Gastroesophageal sphincter (tissue), 4 donors: ENCODE measurements at regions not wholly inside any gene's neighbourhood (a gene's known extent, or its start where the extent isn't known, plus 50 kb on each side); places are given as distances from the start of the nearest gene placed in this dataset.

Source experiments
- ATAC-seq: fragments of 150-250 bp; one replicate; pipeline ENCODE4 v1.9.1; 2016; ENCODE audit warnings: mild to moderate bottlenecking, moderate library complexity
- H3K27ac ChIP-seq, 4 donors: fragments of 200-600 bp; sonication (generic) in 3 of 4; 1 replicate in 3 of 4; 2 replicates in 1 of 4; pipeline ENCODE4 v1.5.1; 2016 to 2019
- H3K27me3 ChIP-seq: fragments of 200-600 bp; sonication (generic); one replicate; pipeline ENCODE4 v1.5.1; 2019
- H3K36me3 ChIP-seq, 2 donors: fragments of 200-600 bp; sonication (generic); one replicate each; pipeline ENCODE4 v1.5.1; 2019; ENCODE audit warnings: control low read depth in 1 of 2
- H3K4me1 ChIP-seq, 3 donors: fragments of 200-600 bp; sonication (generic); 1 replicate in 2 of 3; 2 replicates in 1 of 3; pipeline ENCODE4 v1.5.1; 2016 to 2019; ENCODE audit warnings: control low read depth in 2 of 3
- H3K4me3 ChIP-seq, 2 donors: fragments of 200-600 bp; sonication (generic); one replicate each; pipeline ENCODE4 v1.5.1; 2019; ENCODE audit warnings: mild to moderate bottlenecking in 1 of 2, moderate library complexity in 1 of 2
- H3K9me3 ChIP-seq, 3 donors: fragments of 200-600 bp; sonication (generic); one replicate each; pipeline ENCODE4 v1.5.1; 2017 to 2019; ENCODE audit warnings: control low read depth in 2 of 3
- CTCF ChIP-seq, 4 experiments: fragments of 200-600 bp in 2 of 4; fragments of 450-650 bp in 2 of 4; sonication (generic) in 1 of 4; IDR thresholded peaks; one replicate each; pipeline ENCODE4 v1.5.1; 2017 to 2019; ENCODE audit warnings: antibody characterized with exemption in 4 of 4, mild to moderate bottlenecking in 2 of 4, moderate library complexity in 2 of 4
- EP300 ChIP-seq: sonication (generic); formaldehyde crosslinking; IDR thresholded peaks from one replicate; pipeline ENCODE4 v1.6.1; 2017; ENCODE audit warnings: antibody characterized with exemption, mild to moderate bottlenecking
- POLR2A ChIP-seq, 2 donors: fragments of 450-650 bp; IDR thresholded peaks; one replicate each; pipeline ENCODE4 v1.6.1; 2017; ENCODE audit warnings: antibody characterized with exemption in 2 of 2, mild to moderate bottlenecking in 2 of 2, moderate library complexity in 1 of 2
- POLR2AphosphoS5 ChIP-seq: sonication (generic); formaldehyde crosslinking; IDR thresholded peaks from one replicate; pipeline ENCODE4 v1.6.1; 2017; ENCODE audit warnings: antibody characterized with exemption
- WGBS, 2 donors: methylation state at CpG; one replicate each; pipeline ENCODE4 v1.1.5; 2018; ENCODE audit warnings: low coverage in 1 of 2; 5-methylcytosine and 5-hydroxymethylcytosine counted together

DNA sequence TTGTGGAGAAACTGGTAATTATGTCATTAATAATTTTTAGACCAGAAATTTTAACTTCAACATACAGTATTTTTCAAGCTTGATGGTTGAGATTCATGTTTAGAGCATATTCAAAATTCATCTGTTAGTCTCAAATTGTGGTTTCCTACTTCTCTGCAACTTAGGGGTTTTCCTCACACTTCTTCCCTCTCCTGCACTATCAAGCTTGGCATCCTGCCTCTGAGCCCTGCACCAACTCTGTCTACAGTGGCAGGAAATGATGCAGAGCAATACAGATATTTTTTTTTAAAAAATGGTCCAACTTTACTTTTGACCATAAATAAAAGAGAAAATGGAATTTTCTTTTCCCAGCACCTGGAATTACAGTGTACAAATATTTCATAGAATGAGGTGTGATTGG, 247.3 kb downstream of the NUP35 start:
- Histone ChIP-seq H3K36me3 (no peaks in the 10 kb centered on the region), H3K4me1 (no peaks in the 10 kb centered on the region), H3K9me3 (no peaks in the 10 kb centered on the region), H3K27me3 (no peaks in the 10 kb centered on the region), H3K27ac (no peak overlapping the region), H3K4me3 (no peak overlapping the region)
- TF ChIP-seq CTCF (IDR thresholded peaks at IDR 0.05), result no peak
- no peak for TF ChIP-seq EP300
- no peak for TF ChIP-seq POLR2A (IDR thresholded peaks at IDR 0.05)
- no peak for TF ChIP-seq POLR2AphosphoS5
- ATAC-seq, result no peak

GRCh38 chr2:183375821-183376220, 251.6 kb downstream of the NUP35 start:
- Histone ChIP-seq H3K27me3 (no peaks in the 10 kb centered on the region), H3K4me3 (no peak overlapping the region), H3K9me3 (no peaks in the 10 kb centered on the region), H3K27ac (no peak overlapping the region), H3K4me1 (no peaks in the 10 kb centered on the region), H3K36me3 (no peaks in the 10 kb centered on the region)
- TF ChIP-seq POLR2AphosphoS5 (no peak), CTCF (IDR thresholded peaks at IDR 0.05) (no peak), EP300 (no peak), POLR2A (IDR thresholded peaks at IDR 0.05) (no peak)
- WGBS, 2 donors, result 82 to 91% methylated on average over 3 of the region's 3 CpGs
- ATAC-seq, result no peak

- TF ChIP-seq POLR2A (IDR thresholded peaks at IDR 0.05), result no peak
Measured at GRCh38 chr2:183383854-183384253, 259.6 kb downstream of the NUP35 start.

DNA sequence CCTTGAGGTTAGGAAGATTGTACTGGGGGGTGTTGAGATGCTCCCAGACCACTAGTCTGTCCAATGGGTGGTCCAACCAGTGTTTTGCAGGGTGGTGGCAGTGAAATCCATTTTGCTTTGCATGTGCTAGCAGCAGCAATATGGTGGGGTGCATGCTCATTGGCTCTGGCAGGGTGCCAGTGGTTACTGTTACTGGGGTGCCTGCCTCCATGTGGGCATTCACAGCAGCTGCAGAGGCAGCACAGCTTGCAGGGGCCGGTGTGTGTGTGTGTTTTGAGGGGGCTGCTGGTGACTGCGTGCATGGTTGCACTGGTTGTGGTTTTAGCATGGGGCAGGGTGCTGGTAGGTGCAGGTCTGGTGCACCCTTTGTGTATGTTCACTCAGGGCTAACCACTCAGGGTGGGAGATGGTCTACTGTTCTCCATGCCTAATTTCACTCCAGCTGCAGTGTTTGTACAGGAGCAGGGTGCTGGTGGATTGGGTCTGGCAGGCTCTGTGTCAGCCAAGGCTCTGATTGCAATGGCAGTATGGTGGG, 265.4 kb downstream of the NUP35 start:
- peaks cover 0 to 25% (median 0%) of the 10 kb centered on the region in 3 donors for H3K9me3 ChIP-seq
- H3K36me3 ChIP-seq, result no peaks in the 10 kb centered on the region
- TF ChIP-seq POLR2A (IDR thresholded peaks at IDR 0.05) (no peak), EP300 (no peak), CTCF (IDR thresholded peaks at IDR 0.05) (no peak), POLR2AphosphoS5 (no peak)
- no peak for ATAC-seq
- WGBS, 2 donors, result no CpG with 5 or more reads among the region's 2 CpGs
- H3K27ac ChIP-seq, result no peak overlapping the region
- no peaks in the 10 kb centered on the region for H3K27me3 ChIP-seq
- no peaks in the 10 kb centered on the region for H3K4me1 ChIP-seq
- no peak overlapping the region for H3K4me3 ChIP-seq

More at GRCh38 chr2:183383854-183384253, 259.6 kb downstream of the NUP35 start:
- no peak for ATAC-seq
- no peaks in the 10 kb centered on the region for H3K36me3 ChIP-seq
- peaks cover 0 to 17% (median 0%) of the 10 kb centered on the region in 3 donors for H3K9me3 ChIP-seq
- H3K4me3 ChIP-seq, result no peak overlapping the region
- 94 to 100% methylated on average over 1 of the region's 1 CpG for WGBS, 2 donors
- no peaks in the 10 kb centered on the region for H3K4me1 ChIP-seq
- no peaks in the 10 kb centered on the region for H3K27me3 ChIP-seq
- no peak overlapping the region for H3K27ac ChIP-seq

- Histone ChIP-seq H3K36me3 (no peaks in the 10 kb centered on the region), H3K27ac (no peak overlapping the region), H3K4me3 (no peak overlapping the region), H3K9me3 (peaks cover 0 to 26% (median 0%) of the 10 kb centered on the region in 3 donors), H3K4me1 (no peaks in the 10 kb centered on the region), H3K27me3 (no peaks in the 10 kb centered on the region)
- peak; percentile 16 for ATAC-seq
- no peak for TF ChIP-seq POLR2AphosphoS5
- TF ChIP-seq EP300, result no peak
- TF ChIP-seq CTCF (IDR thresholded peaks at IDR 0.05), result no peak
- TF ChIP-seq POLR2A (IDR thresholded peaks at IDR 0.05), result no peak
- 71 to 90% methylated on average over 1 to 2 of the region's 4 CpGs for WGBS, 2 donors
Measured at GRCh38 chr2:183390109-183390508, 265.9 kb downstream of the NUP35 start.
